ENCODE measurements at regions not wholly inside any gene's neighbourhood (a gene's known extent, or its start where the extent isn't known, plus 50 kb on each side); places are given as distances from the start of the nearest gene placed in this dataset.

- Histone ChIP-seq H3K27ac (peak overlapping the region; percentile 37 to 73 (median 54)), H3K36me3 (replicated peaks in 1 of 2; ENCODE audit: insufficient read depth in 1 of 2, low read depth in 2 of 2) (no peaks in the 10 kb centered on the region), H3K9me3 (no peaks in the 10 kb centered on the region), H3K4me3 (no peak overlapping the region), H3K27me3 (no peaks in the 10 kb centered on the region), H3K4me1 (peaks cover 22% of the 10 kb centered on the region)
- WGBS, 2 donors = 24% methylated on average over 9 of the region's 9 CpGs
- DNase-seq = peak; percentile 19 to 62 (median 62)
- intact Hi-C loops (cut with DNase I) = no loop called here
- TF ChIP-seq CTCF (IDR thresholded peaks at IDR 0.05) (no peak), POLR2A (IDR thresholded peaks at IDR 0.05) (no peak)
- ATAC-seq = peak; percentile 75
Observed at GRCh38 chr19:28289295-28290063, 923.5 kb downstream of the UQCRFS1 start.

- TF ChIP-seq POLR2A (IDR thresholded peaks at IDR 0.05) (no peak), CTCF (IDR thresholded peaks at IDR 0.05) (no peak)
- 33 to 41% methylated on average over 5 of the region's 5 CpGs for WGBS, 2 donors
- Histone ChIP-seq H3K27me3 (no peaks in the 10 kb centered on the region), H3K4me3 (no peak overlapping the region), H3K9me3 (no peaks in the 10 kb centered on the region), H3K36me3 (replicated peaks in 1 of 2; ENCODE audit: insufficient read depth in 1 of 2, low read depth in 2 of 2) (no peaks in the 10 kb centered on the region), H3K27ac (peak overlapping the region; percentile 37 to 73 (median 54)), H3K4me1 (peaks cover 22% of the 10 kb centered on the region)
- peak; percentile 21 to 73 (median 54) for DNase-seq
- ATAC-seq = peak; percentile 59
- intact Hi-C loops (cut with DNase I) = no loop called here
Observed at GRCh38 chr19:28288572-28289264, 924.2 kb downstream of the UQCRFS1 start.

GRCh38 chr19:28285917-28286316, 927.0 kb downstream of the UQCRFS1 start:
- ATAC-seq (no peak), DNase-seq (no peak)
- no peaks in the 10 kb centered on the region for H3K9me3 ChIP-seq
- no peak for TF ChIP-seq CTCF (IDR thresholded peaks at IDR 0.05)
- TF ChIP-seq POLR2A (IDR thresholded peaks at IDR 0.05) = no peak
- intact Hi-C loops (cut with DNase I) = no loop called here
- 77 to 83% methylated on average over 2 of the region's 2 CpGs for WGBS, 2 donors
- H3K4me3 ChIP-seq = no peak overlapping the region
- H3K4me1 ChIP-seq = peaks cover 22% of the 10 kb centered on the region
- H3K27ac ChIP-seq = no peak overlapping the region
- H3K27me3 ChIP-seq = no peaks in the 10 kb centered on the region
- no peaks in the 10 kb centered on the region for H3K36me3 ChIP-seq (replicated peaks in 1 of 2; ENCODE audit: insufficient read depth in 1 of 2, low read depth in 2 of 2)

GRCh38 chr19:28285078-28285477, 927.9 kb downstream of the UQCRFS1 start:
- H3K36me3 ChIP-seq (replicated peaks in 1 of 2; ENCODE audit: insufficient read depth in 1 of 2, low read depth in 2 of 2) = no peaks in the 10 kb centered on the region
- H3K4me3 ChIP-seq = no peak overlapping the region
- DNase-seq (no peak), ATAC-seq (no peak)
- H3K9me3 ChIP-seq = no peaks in the 10 kb centered on the region
- peaks cover 21% of the 10 kb centered on the region for H3K4me1 ChIP-seq
- H3K27me3 ChIP-seq = no peaks in the 10 kb centered on the region
- no peak overlapping the region for H3K27ac ChIP-seq
- TF ChIP-seq POLR2A (IDR thresholded peaks at IDR 0.05) (no peak), CTCF (IDR thresholded peaks at IDR 0.05) (no peak)
- intact Hi-C loops (cut with DNase I) = no loop called here
